ENCODE measurements at regions not wholly inside any gene's neighbourhood (a gene's known extent, or its start where the extent isn't known, plus 50 kb on each side); places are given as distances from the start of the nearest gene placed in this dataset.
"Not testable (repeated sequence)": the region's sequence is repeated elsewhere in the genome, so short reads cannot be mapped to it uniquely, and the experiment has no call there.

DNA sequence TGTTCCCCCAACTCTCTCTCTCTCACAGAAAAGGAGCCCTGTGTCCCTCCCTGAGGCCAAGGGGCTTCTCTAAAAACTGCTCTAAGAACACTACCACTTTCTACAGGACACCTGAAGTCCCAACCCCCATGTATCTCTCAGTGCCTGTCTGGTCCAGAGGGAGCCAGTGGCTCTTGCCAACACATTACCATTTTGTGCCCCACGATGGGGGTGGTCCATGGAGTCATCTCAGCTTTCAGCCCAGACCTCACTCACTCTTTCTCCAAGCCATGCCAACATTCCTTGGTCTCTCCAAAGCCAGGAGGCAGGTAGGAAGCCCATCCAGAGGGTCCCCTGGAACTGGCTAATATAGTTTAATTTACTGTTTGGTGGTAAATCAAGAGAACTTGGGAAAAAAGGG lies 962.1 kb upstream of the DEFB115 start:
- not testable (repeated sequence) for DNase-seq (ENCODE audit: low read depth in 1 of 2, low spot score in 1 of 2)

DNA sequence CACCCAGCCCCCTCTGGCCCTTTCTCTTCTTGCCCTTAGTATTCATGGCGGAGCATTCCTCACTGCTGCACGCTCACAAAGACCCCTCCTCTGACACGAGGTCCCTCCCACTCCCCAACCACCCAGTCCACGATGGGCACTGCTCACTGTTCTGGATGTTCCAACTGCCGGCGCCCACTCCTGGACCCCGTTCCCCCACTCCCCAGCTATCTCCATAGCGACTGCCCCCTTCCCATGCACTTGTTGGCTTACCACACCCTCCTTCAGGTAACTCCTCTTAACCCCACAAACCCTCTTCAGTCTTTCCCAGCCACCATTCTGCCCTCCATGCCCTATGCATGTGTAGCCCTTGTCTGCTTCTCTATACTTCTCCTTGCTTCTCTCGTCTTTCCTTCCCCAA lies 961.5 kb upstream of the DEFB115 start:
- DNase-seq (ENCODE audit: low read depth in 1 of 2, low spot score in 1 of 2), result not testable (repeated sequence)

- DNase-seq (ENCODE audit: low read depth in 1 of 2, low spot score in 1 of 2), result not testable (repeated sequence)
Observed at GRCh38 chr20:30297878-30298595, 959.4 kb upstream of the DEFB115 start.

GRCh38 chr20:30300220-30300642 lies 957.2 kb upstream of the DEFB115 start:
- DNase-seq (ENCODE audit: low read depth in 1 of 2, low spot score in 1 of 2), result not testable (repeated sequence)

- not testable (repeated sequence) for DNase-seq (ENCODE audit: low read depth in 1 of 2, low spot score in 1 of 2)
Observed at GRCh38 chr20:30302786-30303185, 954.7 kb upstream of the DEFB115 start.

DNA sequence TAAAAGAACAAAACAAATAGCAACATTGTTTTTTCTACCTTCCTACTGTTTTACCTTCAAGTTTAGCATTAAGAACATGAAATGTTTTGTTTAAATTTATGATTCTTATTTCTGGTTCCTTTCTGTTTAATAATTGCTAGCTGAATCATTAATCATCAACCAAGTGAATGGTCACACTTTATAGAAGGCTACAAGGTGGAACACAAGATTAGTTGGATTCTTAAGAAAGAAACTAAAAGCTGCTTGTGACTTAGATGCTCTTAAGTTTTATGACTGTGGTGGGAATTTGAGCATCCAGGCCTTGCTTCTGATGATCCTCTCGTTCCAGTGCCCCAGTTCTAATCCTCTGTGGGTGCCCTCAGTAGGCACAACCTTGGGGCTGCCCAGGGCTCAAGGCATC lies 947.5 kb upstream of the DEFB115 start:
- not testable (repeated sequence) for DNase-seq (ENCODE audit: low read depth in 1 of 2, low spot score in 1 of 2)

DNA sequence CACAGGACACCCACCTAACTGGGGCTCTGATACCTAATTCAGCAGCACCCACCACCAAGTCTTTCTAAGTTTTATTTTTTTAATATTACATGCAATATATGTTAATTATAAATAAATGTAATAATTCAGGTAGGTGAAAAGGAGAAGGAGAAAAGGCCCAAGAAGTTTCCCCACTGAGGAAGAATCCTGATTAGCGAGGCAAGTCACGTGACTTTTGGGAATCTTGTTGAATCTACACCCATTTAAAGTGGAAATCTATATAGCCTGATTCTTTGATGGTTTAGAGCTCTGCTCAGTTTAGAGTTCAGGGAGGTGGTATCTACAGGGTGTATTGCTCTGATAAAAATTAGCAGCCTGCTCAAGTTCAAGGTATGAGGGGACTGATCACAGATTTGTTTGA lies 947.1 kb upstream of the DEFB115 start:
- DNase-seq (ENCODE audit: low read depth in 1 of 2, low spot score in 1 of 2), result not testable (repeated sequence)

- DNase-seq (ENCODE audit: low read depth in 1 of 2, low spot score in 1 of 2), result not testable (repeated sequence)
Observed at GRCh38 chr20:30312220-30312619, 945.2 kb upstream of the DEFB115 start.

DNA sequence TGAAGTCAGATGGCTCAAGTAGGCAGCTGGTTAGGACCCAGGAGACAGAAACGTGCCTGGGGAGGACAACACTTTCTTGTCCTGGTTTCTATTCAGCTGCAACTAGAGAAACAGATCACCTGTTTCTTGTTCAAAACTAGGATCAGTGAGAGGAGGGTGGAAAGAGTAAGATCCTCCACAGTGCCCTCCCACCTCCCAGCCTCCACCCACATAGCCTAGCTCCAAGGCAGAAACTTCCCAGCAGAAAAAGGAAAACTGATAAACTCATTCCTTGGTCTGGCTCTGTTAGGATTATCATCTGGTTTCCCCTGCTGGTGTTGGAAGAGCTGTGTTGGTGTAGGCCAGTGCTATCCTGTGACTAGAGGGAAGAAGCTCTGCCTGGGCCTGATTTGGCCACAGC lies 943.8 kb upstream of the DEFB115 start:
- DNase-seq (ENCODE audit: low read depth in 1 of 2, low spot score in 1 of 2), result not testable (repeated sequence)

DNA sequence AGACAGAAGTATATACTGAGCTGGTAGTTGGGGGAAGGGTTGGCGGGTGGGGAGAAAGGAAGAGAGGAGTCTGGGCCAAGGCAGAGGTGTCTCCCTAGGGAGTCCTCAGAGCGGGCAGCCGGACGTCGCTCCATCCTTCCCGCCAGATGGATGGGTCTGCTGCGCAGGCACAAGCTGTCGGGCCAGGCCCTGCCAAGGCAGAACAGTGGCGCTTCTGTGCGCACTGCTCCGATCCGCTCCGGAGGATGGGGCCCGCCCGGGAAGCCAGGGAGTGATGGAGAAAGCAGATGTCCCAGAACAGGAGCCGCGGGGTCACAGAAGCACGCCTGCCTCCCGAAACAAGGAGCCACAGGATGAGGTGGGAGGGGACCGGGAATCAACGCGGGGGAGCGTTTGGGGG lies 941.4 kb upstream of the DEFB115 start:
- DNase-seq (ENCODE audit: low read depth in 1 of 2, low spot score in 1 of 2), result not testable (repeated sequence)

DNA sequence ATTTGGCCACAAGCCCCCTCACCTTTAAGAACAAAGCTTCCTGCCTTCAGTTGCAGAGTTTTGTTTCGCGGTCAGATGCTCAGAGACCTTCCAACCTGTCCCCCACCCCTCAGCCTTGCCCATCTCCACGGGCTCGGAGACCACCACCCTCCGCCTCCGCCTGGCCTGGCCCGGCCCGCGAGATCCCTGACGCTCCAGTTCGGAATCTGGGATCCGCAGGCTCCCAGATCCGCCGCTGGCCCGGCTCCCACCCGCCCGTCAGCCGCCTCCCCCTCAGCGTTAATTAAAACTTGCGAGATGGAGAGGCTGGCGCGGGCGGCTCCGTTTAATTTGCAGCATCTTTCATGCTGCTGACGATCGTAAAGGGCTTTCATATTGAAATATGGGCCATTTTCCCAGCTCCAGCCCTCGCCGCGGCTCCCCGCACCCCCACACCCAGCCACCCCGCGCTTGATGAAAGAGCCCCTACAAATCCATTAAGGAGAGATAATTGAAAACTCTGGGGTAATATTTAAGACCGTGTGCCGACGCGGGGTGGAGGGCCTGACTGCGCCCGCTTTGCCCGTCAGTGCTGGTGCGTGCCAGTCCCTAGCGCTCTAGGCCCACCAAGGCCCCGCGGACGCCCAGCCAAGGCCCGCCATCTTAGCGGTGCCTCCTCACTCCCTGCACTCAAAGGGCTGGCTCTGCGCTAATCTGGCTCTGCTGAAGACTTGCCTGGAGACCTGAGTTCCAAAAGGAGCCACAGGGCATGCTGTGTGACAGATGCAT lies 940.7 kb upstream of the DEFB115 start:
- not testable (repeated sequence) for DNase-seq (ENCODE audit: low read depth in 1 of 2, low spot score in 1 of 2)

GRCh38 chr20:30333744-30334143 lies 923.7 kb upstream of the DEFB115 start:
- DNase-seq (ENCODE audit: low read depth in 1 of 2, low spot score in 1 of 2), result not testable (repeated sequence)

DNA sequence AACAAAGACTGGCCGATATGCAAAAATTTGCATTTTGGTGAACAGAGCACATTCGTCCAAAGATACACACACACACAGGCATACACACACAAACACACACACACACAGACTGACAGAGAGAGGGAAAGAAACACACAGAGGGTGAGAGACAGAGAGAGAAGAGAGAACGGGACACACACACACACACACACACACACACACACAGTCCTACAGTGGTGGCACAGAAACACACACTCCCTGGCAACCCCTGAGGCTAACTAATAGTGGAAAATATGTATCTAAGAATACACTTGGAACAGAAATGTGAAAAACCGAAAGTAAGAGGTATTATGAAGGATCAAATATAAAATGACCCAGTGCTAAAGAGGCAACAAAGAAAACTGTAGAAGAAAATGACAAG lies 919.9 kb upstream of the DEFB115 start:
- DNase-seq (ENCODE audit: low read depth in 1 of 2, low spot score in 1 of 2), result not testable (repeated sequence)

DNA sequence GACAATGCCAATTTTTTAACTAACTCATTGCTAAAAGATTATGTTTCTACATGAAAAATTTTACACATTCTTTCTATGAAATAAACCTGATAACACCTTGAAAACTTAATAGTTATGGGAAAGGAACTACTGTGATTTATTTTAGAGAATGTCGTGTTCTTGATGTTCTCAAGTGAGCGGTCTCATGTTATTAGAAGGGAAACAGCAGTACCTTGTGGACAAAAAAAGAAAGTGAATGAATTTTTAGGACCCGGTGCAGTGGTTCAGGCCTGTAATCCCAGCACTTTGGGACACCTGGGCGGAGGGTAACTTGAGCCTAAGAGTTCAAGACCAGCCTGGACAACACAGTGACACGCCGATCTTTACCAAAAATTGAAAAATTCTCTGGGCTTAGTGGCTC lies 908.5 kb upstream of the DEFB115 start:
- DNase-seq (ENCODE audit: low read depth in 1 of 2, low spot score in 1 of 2), result not testable (repeated sequence)

GRCh38 chr20:30356854-30357467 lies 900.5 kb upstream of the DEFB115 start:
- not testable (repeated sequence) for DNase-seq (ENCODE audit: low read depth in 1 of 2, low spot score in 1 of 2)

- not testable (repeated sequence) for DNase-seq (ENCODE audit: low read depth in 1 of 2, low spot score in 1 of 2)
Observed at GRCh38 chr20:30361756-30362155, 895.7 kb upstream of the DEFB115 start.

GRCh38 chr20:30376430-30376766 lies 881.1 kb upstream of the DEFB115 start:
- DNase-seq (ENCODE audit: low read depth in 1 of 2, low spot score in 1 of 2), result not testable (repeated sequence)

DNA sequence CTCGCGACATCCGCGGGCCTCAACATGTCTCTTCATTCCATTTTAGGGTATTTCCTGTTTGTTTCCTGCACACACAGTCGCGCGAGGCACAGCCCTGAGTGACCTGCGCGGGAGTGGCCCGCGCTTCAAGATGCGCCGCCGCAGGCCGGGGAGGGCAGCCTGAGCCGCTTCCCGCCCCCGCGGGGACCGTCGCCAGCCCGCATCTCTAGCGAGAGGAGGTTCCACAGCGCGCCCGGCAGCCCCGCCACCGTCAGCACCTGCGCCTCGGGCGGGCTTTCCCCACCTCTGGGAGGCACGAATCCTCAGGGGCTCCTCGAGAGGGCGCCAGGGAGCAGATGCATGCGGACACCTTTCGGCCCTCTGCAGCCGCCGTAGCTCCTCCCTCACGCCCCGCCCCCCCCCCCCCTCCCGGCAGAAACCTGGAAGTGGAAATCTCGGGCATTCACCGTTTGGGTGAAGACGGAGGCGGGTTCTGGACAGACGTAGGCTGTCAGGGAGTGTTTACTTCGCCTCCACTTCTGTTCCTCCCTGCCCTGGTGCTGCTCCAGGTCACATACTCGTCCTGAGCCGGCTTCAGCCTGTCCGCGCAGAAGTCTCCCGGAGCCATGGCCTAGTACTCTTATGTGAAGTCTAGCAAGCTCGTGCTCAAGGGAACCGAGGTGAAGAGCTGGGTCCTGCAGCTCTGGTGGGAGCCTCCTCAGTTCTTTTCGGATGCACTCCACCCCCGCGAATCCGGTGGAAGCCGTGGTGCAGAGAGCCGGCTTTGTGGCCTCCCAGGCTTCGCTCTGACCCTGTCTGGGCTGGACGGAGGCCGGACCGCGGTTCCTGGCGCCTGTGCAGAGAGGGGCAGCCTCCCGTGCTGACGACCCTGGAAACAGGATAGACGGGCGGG lies 880.5 kb upstream of the DEFB115 start:
- DNase-seq (ENCODE audit: low read depth in 1 of 2, low spot score in 1 of 2), result peak; percentile 84 to 86

DNA sequence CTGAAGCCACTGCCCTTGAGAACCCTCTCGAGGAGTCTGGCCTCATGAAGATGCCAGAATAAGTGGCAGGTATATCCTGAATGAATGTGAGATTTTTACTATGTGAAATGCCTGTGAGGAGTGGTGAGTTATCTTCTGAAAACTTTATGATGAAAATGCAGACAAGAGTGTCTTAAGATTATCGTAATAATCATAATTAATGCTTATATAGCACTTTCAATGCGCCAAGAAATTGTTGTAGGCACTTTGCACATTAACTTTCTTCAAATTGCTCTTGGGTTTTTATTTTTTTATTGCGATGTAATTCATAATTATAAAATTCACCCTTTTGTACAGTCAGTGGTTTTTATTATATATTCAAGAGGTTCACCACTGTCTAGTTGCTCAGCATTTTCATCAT lies 879.1 kb upstream of the DEFB115 start:
- not testable (repeated sequence) for DNase-seq (ENCODE audit: low read depth in 1 of 2, low spot score in 1 of 2)

GRCh38 chr20:30378721-30379120 lies 878.7 kb upstream of the DEFB115 start:
- not testable (repeated sequence) for DNase-seq (ENCODE audit: low read depth in 1 of 2, low spot score in 1 of 2)

GRCh38 chr20:30384841-30385240 lies 872.6 kb upstream of the DEFB115 start:
- not testable (repeated sequence) for DNase-seq (ENCODE audit: low read depth in 1 of 2, low spot score in 1 of 2)
